ENCODE measurements at regions not wholly inside any gene's neighbourhood (a gene's known extent, or its start where the extent isn't known, plus 50 kb on each side); places are given as distances from the start of the nearest gene placed in this dataset.

GRCh38 chr12:61452076-61452475 is 808.1 kb upstream of the USP15 start:
- Histone ChIP-seq H3K9me2 (replicated peaks; ENCODE audit: insufficient read depth, low read length) (no peaks in the 10 kb centered on the region; the same call in 1 of the 2 replicates), H3F3A (ENCODE audit: insufficient read depth) (no peaks in the 10 kb centered on the region), H3K9ac (ENCODE audit: low read length) (no peak overlapping the region), H3K9me3 (ENCODE audit: insufficient read depth, low read length) (no peaks in the 10 kb centered on the region), H3K79me2 (ENCODE audit: insufficient read depth, low read length) (no peaks in the 10 kb centered on the region), H2AFZ (ENCODE audit: low read depth, low read length, severe bottlenecking) (no peak overlapping the region), H3K27ac (ENCODE audit: low read depth, low read length) (no peak overlapping the region), H3K36me3 (ENCODE audit: low read length) (no peaks in the 10 kb centered on the region), H3K4me3 (ENCODE audit: insufficient read depth, low read length, poor library complexity, severe bottlenecking) (no peak overlapping the region), H3K4me2 (ENCODE audit: low read depth, low read length, poor library complexity, severe bottlenecking) (no peak overlapping the region), H3K27me3 (ENCODE audit: low read length) (no peaks in the 10 kb centered on the region), H4K20me1 (ENCODE audit: low read depth, low read length) (no peaks in the 10 kb centered on the region)
- TF ChIP-seq EZH2phosphoT487 (conservative IDR thresholded peaks at IDR 0.05; ENCODE audit: low read length), result no peak
- TF ChIP-seq CTCF (IDR thresholded peaks at IDR 0.05; ENCODE audit: insufficient read depth, low read length, poor library complexity, severe bottlenecking), result no peak

GRCh38 chr12:61487728-61488127 is 772.5 kb upstream of the USP15 start:
- H3K9me3 ChIP-seq (ENCODE audit: insufficient read depth, low read length), result no peaks in the 10 kb centered on the region
- H3K36me3 ChIP-seq (ENCODE audit: low read length), result no peaks in the 10 kb centered on the region
- no peak overlapping the region for H3K4me2 ChIP-seq (ENCODE audit: low read depth, low read length, poor library complexity, severe bottlenecking)
- H2AFZ ChIP-seq (ENCODE audit: low read depth, low read length, severe bottlenecking), result no peak overlapping the region
- no peaks in the 10 kb centered on the region for H3F3A ChIP-seq (ENCODE audit: insufficient read depth)
- H4K20me1 ChIP-seq (ENCODE audit: low read depth, low read length), result no peaks in the 10 kb centered on the region
- H3K9ac ChIP-seq (ENCODE audit: low read length), result no peak overlapping the region
- TF ChIP-seq EZH2phosphoT487 (conservative IDR thresholded peaks at IDR 0.05; ENCODE audit: low read length) (no peak), CTCF (IDR thresholded peaks at IDR 0.05; ENCODE audit: insufficient read depth, low read length, poor library complexity, severe bottlenecking) (no peak)
- no peaks in the 10 kb centered on the region for H3K79me2 ChIP-seq (ENCODE audit: insufficient read depth, low read length)
- no peak overlapping the region for H3K27ac ChIP-seq (ENCODE audit: low read depth, low read length)
- H3K9me2 ChIP-seq (replicated peaks; ENCODE audit: insufficient read depth, low read length), result no peaks in the 10 kb centered on the region
- no peaks in the 10 kb centered on the region for H3K27me3 ChIP-seq (ENCODE audit: low read length)
- no peak overlapping the region for H3K4me3 ChIP-seq (ENCODE audit: insufficient read depth, low read length, poor library complexity, severe bottlenecking)

- Histone ChIP-seq H3K27ac (ENCODE audit: low read depth, low read length) (no peak overlapping the region), H3K4me3 (ENCODE audit: insufficient read depth, low read length, poor library complexity, severe bottlenecking) (no peak overlapping the region), H3K36me3 (ENCODE audit: low read length) (no peaks in the 10 kb centered on the region), H3K9ac (ENCODE audit: low read length) (no peak overlapping the region), H3K9me2 (replicated peaks; ENCODE audit: insufficient read depth, low read length) (no peaks in the 10 kb centered on the region), H4K20me1 (ENCODE audit: low read depth, low read length) (no peaks in the 10 kb centered on the region), H3K27me3 (ENCODE audit: low read length) (no peaks in the 10 kb centered on the region), H2AFZ (ENCODE audit: low read depth, low read length, severe bottlenecking) (no peak overlapping the region), H3K9me3 (ENCODE audit: insufficient read depth, low read length) (no peaks in the 10 kb centered on the region), H3F3A (ENCODE audit: insufficient read depth) (no peaks in the 10 kb centered on the region), H3K4me2 (ENCODE audit: low read depth, low read length, poor library complexity, severe bottlenecking) (no peak overlapping the region), H3K79me2 (ENCODE audit: insufficient read depth, low read length) (no peaks in the 10 kb centered on the region)
- TF ChIP-seq EZH2phosphoT487 (conservative IDR thresholded peaks at IDR 0.05; ENCODE audit: low read length), result no peak
- TF ChIP-seq CTCF (IDR thresholded peaks at IDR 0.05; ENCODE audit: insufficient read depth, low read length, poor library complexity, severe bottlenecking), result no peak
Observed at GRCh38 chr12:61490526-61491498, 769.4 kb upstream of the USP15 start.
